ENCODE measurements at regions not wholly inside any gene's neighbourhood (a gene's known extent, or its start where the extent isn't known, plus 50 kb on each side); places are given as distances from the start of the nearest gene placed in this dataset.

DNA sequence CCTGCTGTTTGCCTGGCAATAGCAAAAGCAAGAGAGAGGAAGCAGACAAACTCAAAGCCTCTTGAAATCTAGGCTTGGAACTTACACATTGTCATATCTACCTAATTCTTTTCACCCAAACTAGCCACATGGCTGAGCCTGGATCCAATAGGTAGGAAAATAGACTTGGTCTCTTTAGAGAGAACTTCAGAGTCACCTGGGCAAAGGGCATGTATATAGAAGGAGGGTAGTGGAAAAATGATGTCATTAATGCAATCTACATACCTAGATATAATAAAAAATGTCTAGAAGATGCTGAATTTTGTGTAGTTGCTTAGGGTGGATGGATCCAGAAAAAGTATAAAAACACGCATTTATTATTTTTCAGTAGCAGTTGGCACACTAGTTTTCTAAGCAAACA, 237.0 kb upstream of the GEMIN8 start:
- TF ChIP-seq, protein P1, sequence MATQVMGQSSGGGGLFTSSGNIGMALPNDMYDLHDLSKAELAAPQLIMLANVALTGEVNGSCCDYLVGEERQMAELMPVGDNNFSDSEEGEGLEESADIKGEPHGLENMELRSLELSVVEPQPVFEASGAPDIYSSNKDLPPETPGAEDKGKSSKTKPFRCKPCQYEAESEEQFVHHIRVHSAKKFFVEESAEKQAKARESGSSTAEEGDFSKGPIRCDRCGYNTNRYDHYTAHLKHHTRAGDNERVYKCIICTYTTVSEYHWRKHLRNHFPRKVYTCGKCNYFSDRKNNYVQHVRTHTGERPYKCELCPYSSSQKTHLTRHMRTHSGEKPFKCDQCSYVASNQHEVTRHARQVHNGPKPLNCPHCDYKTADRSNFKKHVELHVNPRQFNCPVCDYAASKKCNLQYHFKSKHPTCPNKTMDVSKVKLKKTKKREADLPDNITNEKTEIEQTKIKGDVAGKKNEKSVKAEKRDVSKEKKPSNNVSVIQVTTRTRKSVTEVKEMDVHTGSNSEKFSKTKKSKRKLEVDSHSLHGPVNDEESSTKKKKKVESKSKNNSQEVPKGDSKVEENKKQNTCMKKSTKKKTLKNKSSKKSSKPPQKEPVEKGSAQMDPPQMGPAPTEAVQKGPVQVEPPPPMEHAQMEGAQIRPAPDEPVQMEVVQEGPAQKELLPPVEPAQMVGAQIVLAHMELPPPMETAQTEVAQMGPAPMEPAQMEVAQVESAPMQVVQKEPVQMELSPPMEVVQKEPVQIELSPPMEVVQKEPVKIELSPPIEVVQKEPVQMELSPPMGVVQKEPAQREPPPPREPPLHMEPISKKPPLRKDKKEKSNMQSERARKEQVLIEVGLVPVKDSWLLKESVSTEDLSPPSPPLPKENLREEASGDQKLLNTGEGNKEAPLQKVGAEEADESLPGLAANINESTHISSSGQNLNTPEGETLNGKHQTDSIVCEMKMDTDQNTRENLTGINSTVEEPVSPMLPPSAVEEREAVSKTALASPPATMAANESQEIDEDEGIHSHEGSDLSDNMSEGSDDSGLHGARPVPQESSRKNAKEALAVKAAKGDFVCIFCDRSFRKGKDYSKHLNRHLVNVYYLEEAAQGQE (IDR thresholded peaks at IDR 0.05; ENCODE audit: unreplicated experiment): no peak
- TF ChIP-seq EZH2 (IDR thresholded peaks at IDR 0.05; ENCODE audit: low read depth, unreplicated experiment) (no peak), POLR2AphosphoS5 (IDR thresholded peaks at IDR 0.05; ENCODE audit: low read depth) (no peak), JUNB (IDR thresholded peaks at IDR 0.05; ENCODE audit: unreplicated experiment) (no peak), EZH2phosphoT487 (IDR thresholded peaks at IDR 0.05; ENCODE audit: unreplicated experiment) (no peak), CREB1 (CRISPR knock-in tag; IDR thresholded peaks at IDR 0.05; ENCODE audit: low read depth) (no peak), ZNF114 (CRISPR knock-in tag; IDR thresholded peaks at IDR 0.05) (no peak)
- TF ChIP-seq, protein P2, sequence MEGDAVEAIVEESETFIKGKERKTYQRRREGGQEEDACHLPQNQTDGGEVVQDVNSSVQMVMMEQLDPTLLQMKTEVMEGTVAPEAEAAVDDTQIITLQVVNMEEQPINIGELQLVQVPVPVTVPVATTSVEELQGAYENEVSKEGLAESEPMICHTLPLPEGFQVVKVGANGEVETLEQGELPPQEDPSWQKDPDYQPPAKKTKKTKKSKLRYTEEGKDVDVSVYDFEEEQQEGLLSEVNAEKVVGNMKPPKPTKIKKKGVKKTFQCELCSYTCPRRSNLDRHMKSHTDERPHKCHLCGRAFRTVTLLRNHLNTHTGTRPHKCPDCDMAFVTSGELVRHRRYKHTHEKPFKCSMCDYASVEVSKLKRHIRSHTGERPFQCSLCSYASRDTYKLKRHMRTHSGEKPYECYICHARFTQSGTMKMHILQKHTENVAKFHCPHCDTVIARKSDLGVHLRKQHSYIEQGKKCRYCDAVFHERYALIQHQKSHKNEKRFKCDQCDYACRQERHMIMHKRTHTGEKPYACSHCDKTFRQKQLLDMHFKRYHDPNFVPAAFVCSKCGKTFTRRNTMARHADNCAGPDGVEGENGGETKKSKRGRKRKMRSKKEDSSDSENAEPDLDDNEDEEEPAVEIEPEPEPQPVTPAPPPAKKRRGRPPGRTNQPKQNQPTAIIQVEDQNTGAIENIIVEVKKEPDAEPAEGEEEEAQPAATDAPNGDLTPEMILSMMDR (conservative IDR thresholded peaks at IDR 0.05; ENCODE audit: low read depth in 2 of 2): no peak
